BLaER1 (cell line): ENCODE measurements at regions not wholly inside any gene's neighbourhood (a gene's known extent, or its start where the extent isn't known, plus 50 kb on each side); places are given as distances from the start of the nearest gene placed in this dataset.

Source experiments
- H3K27ac ChIP-seq: shearing (Covaris generic); formaldehyde crosslinking; 2 replicates; pipeline ENCODE4 v1.8.1; 2022
- H3K27me3 ChIP-seq: shearing (Covaris generic); formaldehyde crosslinking; 2 replicates; pipeline ENCODE4 v1.8.1; 2022
- H3K36me3 ChIP-seq: shearing (Covaris generic); formaldehyde crosslinking; 2 replicates; pipeline ENCODE4 v1.8.1; 2022
- H3K4me1 ChIP-seq: shearing (Covaris generic); formaldehyde crosslinking; 2 replicates; pipeline ENCODE4 v1.8.1; 2022
- H3K4me2 ChIP-seq: shearing (Covaris generic); formaldehyde crosslinking; 2 replicates; pipeline ENCODE4 v1.8.1; 2022
- H3K4me3 ChIP-seq: shearing (Covaris generic); formaldehyde crosslinking; 2 replicates; pipeline ENCODE4 v1.8.1; 2022
- H3K9ac ChIP-seq: shearing (Covaris generic); formaldehyde crosslinking; 2 replicates; pipeline ENCODE4 v1.8.1; 2022
- H3K9me3 ChIP-seq: shearing (Covaris generic); formaldehyde crosslinking; 2 replicates; pipeline ENCODE4 v1.8.1; 2022
- H4K20me1 ChIP-seq: shearing (Covaris generic); formaldehyde crosslinking; 2 replicates; pipeline ENCODE4 v1.8.1; 2022
- Cebpa-rat ChIP-seq: shearing (Covaris generic); IDR thresholded peaks from 2 replicates; pipeline ENCODE4 v1.8.1; 2022

- Histone ChIP-seq H4K20me1 (no peaks in the 10 kb centered on the region), H3K27ac (no peak overlapping the region), H3K36me3 (no peaks in the 10 kb centered on the region), H3K4me2 (no peak overlapping the region), H3K9me3 (peaks cover 6% of the 10 kb centered on the region), H3K9ac (no peak overlapping the region), H3K27me3 (no peaks in the 10 kb centered on the region), H3K4me1 (no peaks in the 10 kb centered on the region), H3K4me3 (no peak overlapping the region)
- no peak for TF ChIP-seq Cebpa-rat
These were observed 586.6 kb downstream of the C4orf33 start for GRCh38 chr4:129682586-129682985.

GRCh38 chr4:129707949-129708348 is 612.0 kb downstream of the C4orf33 start:
- no peak overlapping the region for H3K4me2 ChIP-seq
- no peak overlapping the region for H3K4me3 ChIP-seq
- H3K9ac ChIP-seq, result no peak overlapping the region
- no peak overlapping the region for H3K27ac ChIP-seq
- no peaks in the 10 kb centered on the region for H3K36me3 ChIP-seq
- H4K20me1 ChIP-seq, result no peaks in the 10 kb centered on the region
- TF ChIP-seq Cebpa-rat, result no peak
- no peaks in the 10 kb centered on the region for H3K4me1 ChIP-seq
- no peaks in the 10 kb centered on the region for H3K27me3 ChIP-seq
- H3K9me3 ChIP-seq, result no peaks in the 10 kb centered on the region

GRCh38 chr4:129708784-129709183 is 612.8 kb downstream of the C4orf33 start:
- no peak for TF ChIP-seq Cebpa-rat
- Histone ChIP-seq H3K27ac (no peak overlapping the region), H3K9me3 (no peaks in the 10 kb centered on the region), H3K9ac (no peak overlapping the region), H3K27me3 (no peaks in the 10 kb centered on the region), H3K4me3 (no peak overlapping the region), H3K4me2 (no peak overlapping the region), H4K20me1 (no peaks in the 10 kb centered on the region), H3K4me1 (no peaks in the 10 kb centered on the region), H3K36me3 (no peaks in the 10 kb centered on the region)

GRCh38 chr4:129738175-129738574 is 642.2 kb downstream of the C4orf33 start:
- Histone ChIP-seq H3K9me3 (no peaks in the 10 kb centered on the region), H3K4me1 (no peaks in the 10 kb centered on the region), H3K27me3 (no peaks in the 10 kb centered on the region), H3K4me3 (no peak overlapping the region), H3K27ac (no peak overlapping the region), H3K9ac (no peak overlapping the region), H3K4me2 (no peak overlapping the region), H3K36me3 (no peaks in the 10 kb centered on the region), H4K20me1 (no peaks in the 10 kb centered on the region)
- TF ChIP-seq Cebpa-rat, result no peak

GRCh38 chr4:129747756-129748155 is 651.8 kb downstream of the C4orf33 start:
- H3K9me3 ChIP-seq, result no peaks in the 10 kb centered on the region
- H3K4me1 ChIP-seq, result no peaks in the 10 kb centered on the region
- no peaks in the 10 kb centered on the region for H3K27me3 ChIP-seq
- no peak overlapping the region for H3K9ac ChIP-seq
- no peak for TF ChIP-seq Cebpa-rat
- H3K4me2 ChIP-seq, result no peak overlapping the region
- no peaks in the 10 kb centered on the region for H4K20me1 ChIP-seq
- no peaks in the 10 kb centered on the region for H3K36me3 ChIP-seq
- no peak overlapping the region for H3K27ac ChIP-seq
- no peak overlapping the region for H3K4me3 ChIP-seq

GRCh38 chr4:129748991-129749390 is 653.0 kb downstream of the C4orf33 start:
- Histone ChIP-seq H3K36me3 (no peaks in the 10 kb centered on the region), H3K9ac (no peak overlapping the region), H3K27me3 (no peaks in the 10 kb centered on the region), H3K9me3 (no peaks in the 10 kb centered on the region), H3K4me3 (no peak overlapping the region), H3K27ac (no peak overlapping the region), H3K4me1 (no peaks in the 10 kb centered on the region), H4K20me1 (no peaks in the 10 kb centered on the region), H3K4me2 (no peak overlapping the region)
- no peak for TF ChIP-seq Cebpa-rat

- H3K4me1 ChIP-seq, result no peaks in the 10 kb centered on the region
- no peaks in the 10 kb centered on the region for H3K36me3 ChIP-seq
- TF ChIP-seq Cebpa-rat, result no peak
- no peaks in the 10 kb centered on the region for H3K9me3 ChIP-seq
- H3K27ac ChIP-seq, result no peak overlapping the region
- no peak overlapping the region for H3K4me3 ChIP-seq
- H3K9ac ChIP-seq, result no peak overlapping the region
- no peaks in the 10 kb centered on the region for H4K20me1 ChIP-seq
- H3K27me3 ChIP-seq, result no peaks in the 10 kb centered on the region
- H3K4me2 ChIP-seq, result no peak overlapping the region
These were observed 655.7 kb downstream of the C4orf33 start for GRCh38 chr4:129751646-129752045.

GRCh38 chr4:129783596-129783995 is 687.6 kb downstream of the C4orf33 start:
- no peaks in the 10 kb centered on the region for H3K4me1 ChIP-seq
- H3K27me3 ChIP-seq, result no peaks in the 10 kb centered on the region
- TF ChIP-seq Cebpa-rat, result no peak
- no peak overlapping the region for H3K4me2 ChIP-seq
- H3K9ac ChIP-seq, result no peak overlapping the region
- no peaks in the 10 kb centered on the region for H4K20me1 ChIP-seq
- H3K4me3 ChIP-seq, result no peak overlapping the region
- no peaks in the 10 kb centered on the region for H3K9me3 ChIP-seq
- no peaks in the 10 kb centered on the region for H3K36me3 ChIP-seq
- H3K27ac ChIP-seq, result no peak overlapping the region

- Histone ChIP-seq H3K36me3 (no peaks in the 10 kb centered on the region), H3K27ac (no peak overlapping the region), H3K9ac (no peak overlapping the region), H3K4me1 (no peaks in the 10 kb centered on the region), H3K27me3 (no peaks in the 10 kb centered on the region), H3K4me2 (no peak overlapping the region), H3K9me3 (no peaks in the 10 kb centered on the region), H4K20me1 (no peaks in the 10 kb centered on the region), H3K4me3 (no peak overlapping the region)
- no peak for TF ChIP-seq Cebpa-rat
These were observed 692.5 kb downstream of the C4orf33 start for GRCh38 chr4:129788486-129788885.

- H3K27me3 ChIP-seq, result no peaks in the 10 kb centered on the region
- H3K4me2 ChIP-seq, result no peak overlapping the region
- no peak overlapping the region for H3K27ac ChIP-seq
- H3K4me1 ChIP-seq, result no peaks in the 10 kb centered on the region
- no peaks in the 10 kb centered on the region for H3K9me3 ChIP-seq
- H3K4me3 ChIP-seq, result no peak overlapping the region
- H3K9ac ChIP-seq, result no peak overlapping the region
- H4K20me1 ChIP-seq, result no peaks in the 10 kb centered on the region
- no peak for TF ChIP-seq Cebpa-rat
- H3K36me3 ChIP-seq, result no peaks in the 10 kb centered on the region
These were observed 708.6 kb downstream of the C4orf33 start for GRCh38 chr4:129804461-129804981.

- Histone ChIP-seq H3K4me1 (no peaks in the 10 kb centered on the region), H3K9ac (no peak overlapping the region), H3K9me3 (no peaks in the 10 kb centered on the region), H3K36me3 (no peaks in the 10 kb centered on the region), H4K20me1 (no peaks in the 10 kb centered on the region), H3K4me2 (no peak overlapping the region), H3K4me3 (no peak overlapping the region), H3K27ac (no peak overlapping the region), H3K27me3 (no peaks in the 10 kb centered on the region)
- TF ChIP-seq Cebpa-rat, result no peak
These were observed 711.0 kb downstream of the C4orf33 start for GRCh38 chr4:129806986-129807385.
